ENCODE measurements at regions not wholly inside any gene's neighbourhood (a gene's known extent, or its start where the extent isn't known, plus 50 kb on each side); places are given as distances from the start of the nearest gene placed in this dataset.
"Not testable (repeated sequence)": the region's sequence is repeated elsewhere in the genome, so short reads cannot be mapped to it uniquely, and the experiment has no call there.

GRCh38 chr1:157249326-157249725, 111.1 kb upstream of the ETV3 start:
- DNase-seq = no peak

DNA sequence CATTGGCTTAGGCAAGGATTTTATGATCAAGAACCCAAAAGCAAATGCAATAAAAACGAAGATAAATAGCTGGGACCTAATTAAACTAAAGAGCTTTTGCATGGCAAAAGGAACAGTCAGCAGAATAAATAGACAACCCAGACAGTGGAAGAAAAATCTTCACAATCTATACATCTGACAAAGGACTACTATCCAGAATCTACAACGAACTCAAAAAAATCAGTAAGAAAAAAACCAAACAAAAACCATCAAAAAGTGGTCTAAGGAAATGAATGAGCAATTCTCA, 109.5 kb upstream of the ETV3 start:
- not testable (repeated sequence) for DNase-seq

GRCh38 chr1:157247005-157247763, 109.0 kb upstream of the ETV3 start:
- DNase-seq = no peak

GRCh38 chr1:157245823-157246222, 107.6 kb upstream of the ETV3 start:
- DNase-seq = no peak

DNA sequence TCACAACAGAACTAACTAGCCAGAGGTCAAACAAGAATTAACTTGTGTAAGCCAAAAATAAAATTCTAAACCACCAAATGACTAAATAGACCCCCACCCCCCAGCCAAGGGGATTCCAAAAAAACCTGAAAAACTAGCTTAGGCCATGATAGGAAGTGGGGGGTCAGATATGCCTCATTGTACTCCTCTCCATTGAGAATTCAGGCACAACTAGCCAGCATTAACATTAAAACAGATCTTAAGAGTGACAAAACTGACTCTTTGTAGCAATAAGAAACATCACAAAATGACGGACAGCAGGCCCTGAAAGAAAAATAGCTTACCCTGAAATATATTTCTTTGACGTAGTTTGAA, 103.0 kb upstream of the ETV3 start:
- DNase-seq = no peak

- DNase-seq = no peak
Observed at GRCh38 chr1:157240495-157241184, 102.4 kb upstream of the ETV3 start.

DNA sequence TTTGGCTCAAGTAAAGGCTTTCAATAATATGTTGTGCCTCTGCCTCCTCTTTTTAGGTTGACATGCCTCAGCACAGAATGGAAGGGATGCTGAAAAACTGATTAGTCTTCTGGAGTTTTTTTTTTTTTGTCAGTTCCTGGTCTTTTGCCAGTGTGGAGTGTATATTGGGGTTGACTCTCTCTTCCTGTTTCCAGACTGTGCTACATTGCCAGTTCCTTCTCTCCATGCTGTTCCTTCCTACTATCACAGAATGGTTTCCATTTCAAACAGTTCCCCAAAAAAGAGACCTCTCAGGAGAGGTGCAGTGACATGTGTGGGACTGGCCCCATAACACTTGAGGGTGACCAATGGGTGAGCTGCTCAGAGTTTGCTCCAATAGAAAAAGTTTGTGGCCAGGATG, 101.7 kb upstream of the ETV3 start:
- DNase-seq = no peak

- DNase-seq = no peak
Observed at GRCh38 chr1:157238585-157238984, 100.4 kb upstream of the ETV3 start.

GRCh38 chr1:157237981-157238380, 99.8 kb upstream of the ETV3 start:
- DNase-seq = no peak

DNA sequence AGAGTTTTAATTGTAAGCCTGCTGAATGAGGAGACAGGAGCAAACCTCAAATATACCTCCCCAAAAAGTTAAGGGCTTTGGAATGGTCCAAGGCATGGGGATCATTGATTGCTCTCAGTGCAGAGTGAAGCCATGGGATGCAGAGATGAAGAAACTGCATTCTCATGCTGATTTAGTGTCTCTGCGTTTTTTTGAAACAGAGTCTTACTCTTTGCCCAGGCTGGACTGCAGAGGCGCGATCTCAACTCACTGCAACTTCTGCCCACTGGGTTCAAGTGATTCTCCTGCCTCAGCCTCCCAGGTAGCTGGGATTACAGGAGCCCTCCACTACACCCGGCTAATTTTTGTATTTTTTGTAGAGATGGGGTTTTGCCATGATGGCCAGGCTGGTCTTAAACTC, 99.3 kb upstream of the ETV3 start:
- no peak for DNase-seq

GRCh38 chr1:157236072-157236471, 97.9 kb upstream of the ETV3 start:
- DNase-seq = no peak

- DNase-seq = no peak
Observed at GRCh38 chr1:157235307-157235706, 97.1 kb upstream of the ETV3 start.

- DNase-seq = no peak
Observed at GRCh38 chr1:157234705-157235273, 96.6 kb upstream of the ETV3 start.

DNA sequence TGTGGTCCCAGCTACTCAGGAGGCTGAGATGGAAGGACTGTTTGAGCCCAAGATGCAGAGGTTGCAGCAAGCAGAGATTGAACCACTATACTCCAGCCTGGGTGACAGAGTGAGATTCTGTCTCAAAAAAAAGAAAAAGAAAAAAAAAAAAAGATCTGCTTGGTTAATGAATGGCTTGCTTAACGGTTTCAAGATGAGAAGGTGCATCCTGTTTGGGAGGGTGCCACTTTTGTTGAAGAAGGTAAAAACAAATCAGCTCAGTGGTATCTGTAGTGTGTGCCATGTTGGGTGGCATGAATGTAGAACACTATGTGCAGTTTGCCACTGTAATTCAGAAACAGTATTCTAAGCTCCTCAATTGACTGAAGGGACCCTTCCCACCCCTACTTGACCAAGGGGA, 94.9 kb upstream of the ETV3 start:
- DNase-seq = no peak

GRCh38 chr1:157231846-157232525, 93.8 kb upstream of the ETV3 start:
- DNase-seq = no peak

- DNase-seq = no peak
Observed at GRCh38 chr1:157230500-157230899, 92.3 kb upstream of the ETV3 start.

DNA sequence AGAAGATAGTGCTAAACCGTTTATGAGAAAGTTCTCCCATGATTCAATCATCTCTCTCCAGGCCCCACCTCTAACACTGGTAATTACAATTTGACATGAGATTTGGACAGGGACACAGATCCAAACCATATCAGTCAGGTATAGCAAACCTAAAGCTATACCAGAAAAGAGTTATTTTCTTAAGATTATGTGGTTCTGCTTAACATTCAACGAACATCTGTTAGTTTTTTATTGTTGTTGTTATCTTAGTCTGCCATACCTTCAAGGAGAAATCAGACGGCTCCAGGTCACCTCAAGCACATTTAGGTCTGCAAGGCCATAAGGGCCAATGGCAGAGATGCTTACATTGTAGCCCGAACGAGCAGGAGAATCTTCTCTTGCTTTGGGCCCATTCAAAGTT, 89.5 kb upstream of the ETV3 start:
- DNase-seq = no peak

GRCh38 chr1:157226739-157227138, 88.5 kb upstream of the ETV3 start:
- no peak for DNase-seq

DNA sequence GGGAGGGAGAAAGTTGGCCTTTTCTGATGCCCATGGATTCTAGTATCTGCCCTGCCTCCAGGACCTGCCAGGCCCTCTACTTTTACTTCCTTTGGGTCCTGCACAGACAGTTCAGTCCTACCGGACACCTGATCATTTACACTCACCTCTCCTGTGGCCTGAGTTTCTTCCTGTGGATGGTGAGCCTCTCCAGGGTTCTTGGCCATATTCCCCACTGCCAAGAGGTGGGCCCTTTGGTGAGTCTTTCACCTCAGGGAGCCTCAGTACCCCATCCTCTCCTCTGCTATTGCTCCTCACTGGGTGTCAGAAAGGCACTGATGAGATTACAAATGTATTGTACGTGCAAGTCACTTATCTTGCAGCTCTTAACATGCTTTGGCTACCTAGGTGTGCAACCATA, 81.4 kb upstream of the ETV3 start:
- DNase-seq = no peak

GRCh38 chr1:157219182-157219581, 81.0 kb upstream of the ETV3 start:
- no peak for DNase-seq

GRCh38 chr1:157218671-157219070, 80.5 kb upstream of the ETV3 start:
- DNase-seq = no peak

GRCh38 chr1:157217486-157217885, 79.3 kb upstream of the ETV3 start:
- DNase-seq = no peak

DNA sequence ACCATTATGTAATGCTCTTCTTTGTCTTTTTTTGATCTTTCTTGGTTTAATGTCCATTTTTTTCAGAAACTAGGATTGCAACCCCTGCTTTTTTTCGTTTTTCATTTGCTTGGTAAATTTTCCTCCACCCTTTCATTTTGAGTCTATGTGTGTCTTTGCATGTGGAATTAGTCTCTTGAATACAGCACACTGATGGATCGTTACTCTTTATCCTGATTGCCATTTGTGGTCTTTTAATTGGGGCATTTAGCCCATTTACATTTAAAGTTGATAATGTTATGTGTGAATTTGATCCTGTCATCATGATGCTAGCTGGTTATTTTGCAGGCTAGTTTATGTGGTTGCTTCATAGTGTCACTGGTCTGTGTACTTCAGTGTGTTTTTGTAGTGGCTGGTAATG, 75.6 kb upstream of the ETV3 start:
- no peak for DNase-seq

GRCh38 chr1:157209514-157209913, 71.3 kb upstream of the ETV3 start:
- DNase-seq = no peak
